Right lobe of liver (tissue), 4 donors: ENCODE measurements at regions not wholly inside any gene's neighbourhood (a gene's known extent, or its start where the extent isn't known, plus 50 kb on each side); places are given as distances from the start of the nearest gene placed in this dataset.

Experiments used
- POLR2A ChIP-seq: fragments of 450-650 bp; IDR thresholded peaks from one replicate; pipeline ENCODE4 v1.6.1; 2017; ENCODE audit warnings: antibody characterized with exemption, mild to moderate bottlenecking
- TF ChIP-seq, protein P1 (sequence below), 4 donors: fragments of 200-600 bp in 3 of 4; fragments of 450-650 bp in 1 of 4; IDR thresholded peaks; one replicate each; pipeline versions ENCODE4 v1.5.1 to v1.8.0; 2016 to 2022; ENCODE audit warnings: antibody characterized with exemption in 4 of 4, mild to moderate bottlenecking in 2 of 4
- donor health status: DM: no; HTN: no; CAD: no.
- donor health status: DM: no; HTN: no; CAD: no.
- donor health status: DM: no; HTN: yes; CAD: no.

DNA sequence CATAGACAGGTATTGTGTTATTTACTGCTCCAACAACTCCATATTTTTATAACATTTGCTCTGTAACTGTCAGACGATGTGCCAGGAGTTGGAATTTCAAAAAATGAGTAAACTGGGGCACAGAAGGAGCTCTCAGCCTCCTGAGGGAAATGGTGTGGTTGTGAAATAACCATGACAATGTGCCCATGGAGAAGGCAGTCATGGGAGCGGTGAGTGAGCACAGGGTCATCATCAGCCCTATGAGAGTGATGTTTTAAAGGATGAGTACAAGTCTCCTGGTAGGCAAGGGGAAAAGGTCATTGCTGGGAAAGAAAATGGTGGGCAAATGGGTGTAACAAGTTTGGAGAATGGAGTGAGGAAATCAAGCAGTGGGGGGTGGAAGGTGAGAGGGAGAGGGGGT, 115.0 kb upstream of the SEC14L1 start:
- TF ChIP-seq POLR2A, result no peak
- TF ChIP-seq, protein P1, sequence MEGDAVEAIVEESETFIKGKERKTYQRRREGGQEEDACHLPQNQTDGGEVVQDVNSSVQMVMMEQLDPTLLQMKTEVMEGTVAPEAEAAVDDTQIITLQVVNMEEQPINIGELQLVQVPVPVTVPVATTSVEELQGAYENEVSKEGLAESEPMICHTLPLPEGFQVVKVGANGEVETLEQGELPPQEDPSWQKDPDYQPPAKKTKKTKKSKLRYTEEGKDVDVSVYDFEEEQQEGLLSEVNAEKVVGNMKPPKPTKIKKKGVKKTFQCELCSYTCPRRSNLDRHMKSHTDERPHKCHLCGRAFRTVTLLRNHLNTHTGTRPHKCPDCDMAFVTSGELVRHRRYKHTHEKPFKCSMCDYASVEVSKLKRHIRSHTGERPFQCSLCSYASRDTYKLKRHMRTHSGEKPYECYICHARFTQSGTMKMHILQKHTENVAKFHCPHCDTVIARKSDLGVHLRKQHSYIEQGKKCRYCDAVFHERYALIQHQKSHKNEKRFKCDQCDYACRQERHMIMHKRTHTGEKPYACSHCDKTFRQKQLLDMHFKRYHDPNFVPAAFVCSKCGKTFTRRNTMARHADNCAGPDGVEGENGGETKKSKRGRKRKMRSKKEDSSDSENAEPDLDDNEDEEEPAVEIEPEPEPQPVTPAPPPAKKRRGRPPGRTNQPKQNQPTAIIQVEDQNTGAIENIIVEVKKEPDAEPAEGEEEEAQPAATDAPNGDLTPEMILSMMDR (IDR thresholded peaks at IDR 0.05), result no peak
